ENCODE measurements at regions not wholly inside any gene's neighbourhood (a gene's known extent, or its start where the extent isn't known, plus 50 kb on each side); places are given as distances from the start of the nearest gene placed in this dataset.

- Histone ChIP-seq H3K9ac (ENCODE audit: low read length) (no peak overlapping the region), H3K9me3 (ENCODE audit: control insufficient read depth, low read length) (no peaks in the 10 kb centered on the region), H3K36me3 (ENCODE audit: control insufficient read depth, insufficient read depth, low read length) (no peaks in the 10 kb centered on the region), H3K27me3 (ENCODE audit: control insufficient read depth, insufficient read depth, low read length) (no peaks in the 10 kb centered on the region), H3K4me3 (ENCODE audit: low read length) (no peak overlapping the region), H3K4me1 (ENCODE audit: control insufficient read depth, insufficient read depth, low read length) (no peaks in the 10 kb centered on the region)
Observed at GRCh38 chr7:11297126-11297625, 323.5 kb downstream of the PHF14 start.

- H3K27me3 ChIP-seq (ENCODE audit: control insufficient read depth, insufficient read depth, low read length), result no peaks in the 10 kb centered on the region
- no peaks in the 10 kb centered on the region for H3K9me3 ChIP-seq (ENCODE audit: control insufficient read depth, low read length)
- H3K4me3 ChIP-seq (ENCODE audit: low read length), result no peak overlapping the region
- no peaks in the 10 kb centered on the region for H3K4me1 ChIP-seq (ENCODE audit: control insufficient read depth, insufficient read depth, low read length)
- no peak overlapping the region for H3K9ac ChIP-seq (ENCODE audit: low read length)
- no peaks in the 10 kb centered on the region for H3K36me3 ChIP-seq (ENCODE audit: control insufficient read depth, insufficient read depth, low read length)
Observed at GRCh38 chr7:11297764-11298163, 324.1 kb downstream of the PHF14 start.

DNA sequence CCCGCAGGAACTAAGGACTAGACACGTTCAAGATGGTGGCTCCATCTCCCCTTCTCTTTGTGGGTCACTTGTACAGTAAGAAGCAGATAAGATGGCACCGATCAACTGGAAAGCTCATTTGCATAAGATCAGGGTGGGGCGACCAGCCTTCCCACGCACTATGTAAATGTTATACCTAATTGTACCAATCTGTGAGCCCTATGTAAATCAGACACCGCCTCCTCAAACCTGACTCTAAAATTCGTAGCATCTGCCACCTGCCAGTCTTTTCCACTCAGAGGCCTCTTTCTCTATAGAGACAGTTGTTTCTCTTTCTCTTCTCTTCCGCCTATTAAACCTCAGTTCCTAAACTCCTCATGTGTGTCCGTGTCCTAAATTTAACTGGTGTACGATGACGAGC, 324.5 kb downstream of the PHF14 start:
- Histone ChIP-seq H3K36me3 (ENCODE audit: control insufficient read depth, insufficient read depth, low read length) (no peaks in the 10 kb centered on the region), H3K27me3 (ENCODE audit: control insufficient read depth, insufficient read depth, low read length) (no peaks in the 10 kb centered on the region), H3K9ac (ENCODE audit: low read length) (no peak overlapping the region), H3K9me3 (ENCODE audit: control insufficient read depth, low read length) (no peaks in the 10 kb centered on the region), H3K4me3 (ENCODE audit: low read length) (no peak overlapping the region), H3K4me1 (ENCODE audit: control insufficient read depth, insufficient read depth, low read length) (no peaks in the 10 kb centered on the region)

DNA sequence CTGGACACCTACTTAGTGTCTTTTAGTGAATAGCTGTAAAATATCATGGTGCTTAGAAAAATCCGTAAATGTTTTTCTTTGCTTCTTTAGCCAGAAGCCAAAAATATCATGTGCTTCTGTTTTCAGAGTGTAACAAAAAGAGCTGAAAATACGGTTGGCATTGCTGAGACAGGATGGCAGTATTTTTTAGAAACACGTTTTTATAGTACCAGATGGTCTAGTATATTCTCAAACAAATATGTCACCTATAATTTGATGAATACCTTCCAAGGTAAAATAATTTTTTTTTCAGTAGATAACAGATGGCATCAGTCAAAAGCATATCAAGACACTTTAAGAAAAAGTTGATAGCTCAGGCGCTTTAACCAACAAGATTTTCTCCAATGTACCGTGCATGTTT, 326.6 kb downstream of the PHF14 start:
- Histone ChIP-seq H3K4me1 (ENCODE audit: control insufficient read depth, insufficient read depth, low read length) (no peaks in the 10 kb centered on the region), H3K9ac (ENCODE audit: low read length) (no peak overlapping the region), H3K27me3 (ENCODE audit: control insufficient read depth, insufficient read depth, low read length) (no peaks in the 10 kb centered on the region), H3K9me3 (ENCODE audit: control insufficient read depth, low read length) (no peaks in the 10 kb centered on the region), H3K4me3 (ENCODE audit: low read length) (no peak overlapping the region), H3K36me3 (ENCODE audit: control insufficient read depth, insufficient read depth, low read length) (no peaks in the 10 kb centered on the region)

DNA sequence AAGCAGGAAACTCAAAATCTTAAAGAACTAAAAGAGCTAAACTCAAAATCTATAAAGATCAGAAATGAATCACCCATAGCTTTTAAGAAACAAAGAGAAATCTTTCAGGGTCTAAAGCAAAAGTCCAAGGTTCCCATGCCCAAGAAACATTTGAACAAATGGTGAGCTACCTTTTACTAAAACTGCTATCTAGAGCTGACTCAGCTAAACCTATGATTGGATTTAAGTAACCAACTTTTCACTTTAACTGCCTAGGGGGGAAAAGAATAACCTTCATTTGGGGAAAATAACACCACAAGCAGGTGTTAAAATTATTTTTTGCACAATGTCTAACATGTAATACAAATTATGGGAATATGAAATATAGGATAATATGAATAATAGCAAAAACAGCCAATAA, 328.4 kb downstream of the PHF14 start:
- Histone ChIP-seq H3K4me1 (ENCODE audit: control insufficient read depth, insufficient read depth, low read length) (no peaks in the 10 kb centered on the region), H3K4me3 (ENCODE audit: low read length) (no peak overlapping the region), H3K9ac (ENCODE audit: low read length) (no peak overlapping the region), H3K27me3 (ENCODE audit: control insufficient read depth, insufficient read depth, low read length) (no peaks in the 10 kb centered on the region), H3K9me3 (ENCODE audit: control insufficient read depth, low read length) (no peaks in the 10 kb centered on the region), H3K36me3 (ENCODE audit: control insufficient read depth, insufficient read depth, low read length) (no peaks in the 10 kb centered on the region)

- Histone ChIP-seq H3K9ac (ENCODE audit: low read length) (no peak overlapping the region), H3K4me3 (ENCODE audit: low read length) (no peak overlapping the region), H3K4me1 (ENCODE audit: control insufficient read depth, insufficient read depth, low read length) (no peaks in the 10 kb centered on the region), H3K36me3 (ENCODE audit: control insufficient read depth, insufficient read depth, low read length) (no peaks in the 10 kb centered on the region), H3K9me3 (ENCODE audit: control insufficient read depth, low read length) (no peaks in the 10 kb centered on the region), H3K27me3 (ENCODE audit: control insufficient read depth, insufficient read depth, low read length) (no peaks in the 10 kb centered on the region)
Observed at GRCh38 chr7:11313801-11314200, 340.1 kb downstream of the PHF14 start.

- Histone ChIP-seq H3K4me3 (ENCODE audit: low read length) (no peak overlapping the region), H3K36me3 (ENCODE audit: control insufficient read depth, insufficient read depth, low read length) (no peaks in the 10 kb centered on the region), H3K27me3 (ENCODE audit: control insufficient read depth, insufficient read depth, low read length) (no peaks in the 10 kb centered on the region), H3K9ac (ENCODE audit: low read length) (no peak overlapping the region), H3K4me1 (ENCODE audit: control insufficient read depth, insufficient read depth, low read length) (no peaks in the 10 kb centered on the region), H3K9me3 (ENCODE audit: control insufficient read depth, low read length) (no peaks in the 10 kb centered on the region)
Observed at GRCh38 chr7:11315666-11316258, 342.1 kb downstream of the PHF14 start.

GRCh38 chr7:11317766-11318165, 344.1 kb downstream of the PHF14 start:
- Histone ChIP-seq H3K27me3 (ENCODE audit: control insufficient read depth, insufficient read depth, low read length) (no peaks in the 10 kb centered on the region), H3K9ac (ENCODE audit: low read length) (no peak overlapping the region), H3K9me3 (ENCODE audit: control insufficient read depth, low read length) (no peaks in the 10 kb centered on the region), H3K4me3 (ENCODE audit: low read length) (no peak overlapping the region), H3K36me3 (ENCODE audit: control insufficient read depth, insufficient read depth, low read length) (no peaks in the 10 kb centered on the region), H3K4me1 (ENCODE audit: control insufficient read depth, insufficient read depth, low read length) (no peaks in the 10 kb centered on the region)

DNA sequence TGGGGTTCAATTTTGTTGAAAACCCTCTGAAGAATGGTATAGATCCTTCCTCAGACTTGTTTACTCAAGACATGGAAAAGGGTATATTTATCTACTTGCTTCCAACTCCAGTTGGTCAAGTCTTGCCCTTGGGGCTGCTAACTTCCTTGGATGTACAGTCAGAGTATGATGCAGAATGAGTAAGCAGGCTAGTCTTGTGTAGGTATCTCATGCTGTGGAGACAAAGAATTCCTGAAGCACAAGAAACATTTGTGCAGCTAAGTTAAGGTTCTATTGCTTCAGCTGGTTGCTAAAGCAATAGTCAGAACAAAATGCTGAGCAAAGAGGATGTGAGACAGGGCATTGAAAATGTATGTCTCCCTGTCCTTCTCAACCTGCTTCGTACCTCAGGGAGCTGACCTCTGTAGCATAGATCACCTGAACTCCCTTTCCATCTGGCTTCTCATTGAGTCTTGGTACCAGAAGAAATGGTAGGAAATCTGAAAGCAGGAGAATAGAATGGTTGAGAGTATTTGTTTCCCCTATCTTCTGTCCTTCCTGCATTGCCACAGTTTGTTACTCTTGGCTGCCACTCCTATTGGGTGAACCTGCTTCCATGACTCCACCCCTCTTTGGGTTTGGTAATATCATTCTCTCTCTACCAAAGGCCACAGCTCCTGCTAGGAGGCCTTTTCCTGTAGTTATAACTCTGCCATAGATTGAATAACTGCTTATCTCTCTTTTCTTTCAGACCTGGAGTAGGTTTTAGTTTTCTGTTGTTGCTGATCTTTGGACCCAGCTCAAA, 346.0 kb downstream of the PHF14 start:
- Histone ChIP-seq H3K36me3 (ENCODE audit: control insufficient read depth, insufficient read depth, low read length) (no peaks in the 10 kb centered on the region), H3K9ac (ENCODE audit: low read length) (no peak overlapping the region), H3K27me3 (ENCODE audit: control insufficient read depth, insufficient read depth, low read length) (no peaks in the 10 kb centered on the region), H3K9me3 (ENCODE audit: control insufficient read depth, low read length) (no peaks in the 10 kb centered on the region), H3K4me3 (ENCODE audit: low read length) (no peak overlapping the region), H3K4me1 (ENCODE audit: control insufficient read depth, insufficient read depth, low read length) (no peaks in the 10 kb centered on the region)
